Vagina (tissue), 2 donors: ENCODE measurements at regions not wholly inside any gene's neighbourhood (a gene's known extent, or its start where the extent isn't known, plus 50 kb on each side); places are given as distances from the start of the nearest gene placed in this dataset.

ENCODE experiments used
- CTCF ChIP-seq, 3 experiments: fragments of 450-650 bp in 2 of 3; fragments of 200-600 bp in 1 of 3; sonication (generic) in 1 of 3; IDR thresholded peaks; one replicate each; pipeline ENCODE4 v1.5.1; 2017 to 2019; ENCODE audit warnings: antibody characterized with exemption in 3 of 3, mild to moderate bottlenecking in 2 of 3, moderate library complexity in 2 of 3
- POLR2A ChIP-seq, 2 donors: fragments of 450-650 bp; IDR thresholded peaks; one replicate each; pipeline ENCODE4 v1.6.1; 2017; ENCODE audit warnings: antibody characterized with exemption in 2 of 2, mild to moderate bottlenecking in 2 of 2, moderate library complexity in 2 of 2
- POLR2AphosphoS5 ChIP-seq, 2 donors: sonication (generic); formaldehyde crosslinking; IDR thresholded peaks; one replicate each; pipeline ENCODE4 v1.9.0; 2017; ENCODE audit warnings: antibody characterized with exemption in 2 of 2, mild to moderate bottlenecking in 2 of 2, low read depth in 1 of 2; ENCODE audit not compliant: insufficient read depth in 1 of 2

GRCh38 chr13:80217614-80218456 lies 123.1 kb downstream of the SPRY2 start:
- no peak for TF ChIP-seq POLR2A (IDR thresholded peaks at IDR 0.05)
- no peak for TF ChIP-seq CTCF (IDR thresholded peaks at IDR 0.05)
- TF ChIP-seq POLR2AphosphoS5 (IDR thresholded peaks at IDR 0.05; ENCODE audit: insufficient read depth in 1 of 2, low read depth in 1 of 2): no peak
